NB4 (cell line): ENCODE measurements at regions not wholly inside any gene's neighbourhood (a gene's known extent, or its start where the extent isn't known, plus 50 kb on each side); places are given as distances from the start of the nearest gene placed in this dataset.

Experiments used
- CTCF ChIP-seq: IDR thresholded peaks from one replicate; pipeline ENCODE4 v1.5.1; 2012; ENCODE audit warnings: low read depth, low read length
- MAX ChIP-seq: IDR thresholded peaks from 2 replicates; pipeline ENCODE4 v1.6.1; 2011; ENCODE audit warnings: low read depth, low read length
- MYC ChIP-seq: IDR thresholded peaks from 2 replicates; pipeline ENCODE4 v1.6.1; 2011; ENCODE audit warnings: low read depth, low read length
- POLR2A ChIP-seq: IDR thresholded peaks from 2 replicates; pipeline ENCODE4 v1.6.1; 2011; ENCODE audit warnings: mild to moderate bottlenecking; ENCODE audit not compliant: insufficient read length; ENCODE audit errors: extremely low read depth

- no peak for TF ChIP-seq MYC
- no peak for TF ChIP-seq CTCF
- no peak for TF ChIP-seq POLR2A
- no peak for TF ChIP-seq MAX
Observed at GRCh38 chr1:213419401-213420030, 368.5 kb downstream of the RPS6KC1 start.
